HUDEP-2 (cell line): ENCODE measurements at regions not wholly inside any gene's neighbourhood (a gene's known extent, or its start where the extent isn't known, plus 50 kb on each side); places are given as distances from the start of the nearest gene placed in this dataset.
"Not testable (repeated sequence)": the region's sequence is repeated elsewhere in the genome, so short reads cannot be mapped to it uniquely, and the experiment has no call there.

ENCODE experiments used
- DNase-seq, 76 experiments: peaks; one replicate each; lab custom pipeline; 2025; ENCODE audit not compliant: unreplicated experiment in 76 of 76; lab: John Stamatoyannopoulos, UW

- no peak for DNase-seq
Observed at GRCh38 chr18:11512096-11513025, 97.0 kb upstream of the SLC35G4 start.

DNA sequence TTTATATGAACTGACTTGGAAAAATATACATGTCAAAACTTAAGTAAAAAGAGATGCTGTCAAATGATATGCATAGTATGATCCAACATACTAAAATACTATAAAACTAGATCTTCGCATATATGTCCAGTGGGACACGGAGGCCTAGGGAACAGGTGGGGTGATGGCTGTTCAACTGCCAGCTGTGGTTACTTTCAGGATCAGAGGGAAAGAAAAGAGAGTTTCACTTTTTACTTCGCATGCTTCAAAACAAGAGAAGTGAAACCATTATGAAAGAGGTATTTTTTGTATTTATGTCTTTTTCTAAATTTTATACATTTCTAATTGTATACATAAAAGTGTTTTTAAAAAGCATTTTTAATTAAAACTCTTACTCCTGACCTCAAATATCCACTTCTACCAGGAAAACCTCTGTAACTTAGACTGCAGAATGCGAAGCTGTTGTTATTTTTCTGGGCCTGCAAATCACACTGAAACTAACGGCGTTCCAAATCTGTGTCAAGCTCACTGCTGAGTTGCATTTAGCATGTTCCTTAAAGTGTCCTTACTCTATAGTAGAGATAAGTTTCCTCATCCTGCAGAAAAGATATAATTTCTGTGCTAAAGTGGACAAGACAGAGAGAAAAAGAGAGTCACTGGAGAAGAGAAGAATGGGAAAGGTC lies 97.8 kb upstream of the SLC35G4 start:
- DNase-seq = no peak

DNA sequence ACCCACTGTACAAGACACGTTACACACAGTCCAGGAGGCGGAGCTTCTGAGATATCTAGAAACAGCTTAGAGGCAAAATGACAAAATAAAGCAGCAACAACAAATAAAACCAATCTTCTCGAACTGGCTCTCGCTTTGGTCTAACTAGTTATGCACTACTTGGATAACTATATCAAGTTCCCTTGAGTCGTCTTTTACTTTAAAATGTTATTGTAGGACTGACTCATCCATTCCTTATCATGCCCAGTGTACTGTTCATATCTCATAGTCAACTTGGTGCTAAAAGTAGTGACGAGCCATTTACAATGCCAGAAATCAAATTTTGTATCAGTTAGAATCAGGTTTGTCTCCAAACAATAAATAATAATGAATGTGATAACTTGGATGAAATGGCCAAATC lies 102.5 kb upstream of the SLC35G4 start:
- no peak for DNase-seq

- DNase-seq = no peak
Observed at GRCh38 chr18:11505993-11506392, 103.4 kb upstream of the SLC35G4 start.

DNA sequence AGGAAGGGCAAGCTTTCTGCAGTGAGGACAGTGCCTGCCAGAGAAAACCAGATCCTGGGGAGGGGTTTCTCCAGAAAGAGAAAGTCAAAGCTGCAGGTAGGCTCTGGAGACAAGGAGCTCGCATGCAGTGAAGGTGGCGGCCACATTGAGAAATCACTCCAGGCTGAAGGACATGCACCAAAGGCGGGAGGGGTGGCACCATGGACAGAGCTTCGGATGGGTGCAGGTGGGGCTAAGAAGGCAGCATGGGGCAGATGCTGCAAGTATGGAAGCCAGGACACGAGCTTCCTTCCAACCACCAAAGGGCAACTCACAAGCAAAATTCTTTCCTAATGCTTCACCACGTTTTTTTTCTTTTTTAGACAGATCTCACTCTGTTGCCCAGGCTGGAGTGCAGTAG lies 104.4 kb upstream of the SLC35G4 start:
- no peak for DNase-seq

DNA sequence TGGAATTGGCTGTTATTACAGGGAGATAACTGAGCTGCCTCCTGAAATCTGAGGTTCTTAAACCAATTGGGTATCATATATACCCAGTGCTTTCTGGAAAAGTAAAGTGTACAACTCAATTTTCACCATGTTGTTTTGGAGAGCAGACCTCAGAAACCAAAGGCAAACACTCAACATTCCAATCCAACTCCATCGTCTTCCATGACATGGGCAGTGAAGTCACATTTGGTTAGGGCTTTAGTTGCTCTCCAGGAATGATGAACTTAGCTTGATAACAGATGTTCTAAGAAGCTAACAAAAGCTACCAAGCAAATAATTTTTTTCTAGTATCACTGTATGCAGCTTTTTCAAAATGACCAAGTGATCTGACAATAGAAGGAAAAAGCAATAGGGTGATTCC lies 107.0 kb upstream of the SLC35G4 start:
- no peak for DNase-seq

- DNase-seq = no peak
Observed at GRCh38 chr18:11501352-11501751, 108.0 kb upstream of the SLC35G4 start.

- DNase-seq = no peak
Observed at GRCh38 chr18:11500153-11501122, 109.0 kb upstream of the SLC35G4 start.

DNA sequence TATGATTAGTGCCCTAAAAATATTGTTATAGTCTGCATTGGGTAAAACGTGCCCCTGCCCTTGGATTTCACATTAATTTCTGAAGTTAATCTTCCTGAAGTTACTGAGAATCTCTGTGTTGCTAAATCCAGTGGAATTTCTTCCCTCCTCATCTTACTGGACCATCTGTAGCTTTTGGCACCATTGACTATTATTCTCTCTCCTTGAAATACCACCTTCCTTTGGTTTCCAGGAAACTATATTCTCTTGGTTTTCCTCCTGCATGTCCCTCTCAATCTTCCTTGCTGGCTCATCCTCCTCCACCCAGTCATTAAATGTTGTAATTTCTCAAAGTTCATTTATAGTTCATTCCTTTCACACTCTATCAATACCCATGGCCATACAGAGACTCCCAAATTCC lies 110.6 kb upstream of the SLC35G4 start:
- DNase-seq = no peak

DNA sequence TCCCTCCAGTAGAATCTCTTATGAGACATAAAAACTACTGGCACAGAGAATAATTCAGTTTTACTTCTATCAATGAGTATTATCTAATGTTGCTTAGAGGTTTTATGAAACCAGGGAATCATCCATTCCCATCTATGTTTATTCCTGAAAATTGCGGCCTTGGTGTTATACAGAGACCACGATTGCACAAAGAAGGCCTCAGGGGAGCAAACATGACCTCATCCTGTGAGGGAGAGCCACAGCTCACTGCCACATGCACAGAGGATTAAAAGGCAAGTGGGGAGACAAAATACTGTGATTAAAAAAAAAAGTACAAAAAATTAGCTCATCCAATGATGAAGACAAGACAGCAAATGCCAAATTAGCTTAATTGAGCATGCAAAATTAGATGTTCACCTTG lies 111.8 kb upstream of the SLC35G4 start:
- no peak for DNase-seq

DNA sequence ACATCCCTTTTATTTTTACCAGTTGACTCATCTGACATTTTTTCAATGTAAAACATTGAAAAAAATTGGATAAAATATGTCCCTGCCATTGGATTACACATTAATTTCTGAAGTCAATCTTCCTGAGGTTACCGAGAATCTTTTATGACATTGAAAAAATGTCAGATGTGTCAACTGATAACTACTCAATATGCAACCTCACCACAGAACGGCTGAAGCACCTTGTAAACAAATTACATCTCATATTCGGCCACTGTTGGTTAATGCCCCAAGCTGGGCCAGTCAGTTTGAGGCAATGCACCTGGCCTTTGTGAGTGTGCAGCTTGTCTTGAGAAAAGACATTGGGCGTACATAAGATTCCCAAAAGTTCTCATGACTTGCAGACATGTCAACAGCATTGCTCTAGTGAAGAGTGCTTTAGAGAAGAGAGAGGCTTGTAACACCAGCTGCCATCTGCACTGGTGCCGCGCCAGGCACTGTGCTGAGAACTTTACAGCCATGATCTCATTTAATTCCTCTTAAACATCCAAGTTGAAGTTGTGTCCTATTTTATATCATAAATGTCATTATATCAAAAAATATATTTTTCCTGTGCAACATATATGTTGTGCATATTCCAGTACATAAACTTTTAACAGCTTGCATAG lies 112.7 kb upstream of the SLC35G4 start:
- DNase-seq = no peak

DNA sequence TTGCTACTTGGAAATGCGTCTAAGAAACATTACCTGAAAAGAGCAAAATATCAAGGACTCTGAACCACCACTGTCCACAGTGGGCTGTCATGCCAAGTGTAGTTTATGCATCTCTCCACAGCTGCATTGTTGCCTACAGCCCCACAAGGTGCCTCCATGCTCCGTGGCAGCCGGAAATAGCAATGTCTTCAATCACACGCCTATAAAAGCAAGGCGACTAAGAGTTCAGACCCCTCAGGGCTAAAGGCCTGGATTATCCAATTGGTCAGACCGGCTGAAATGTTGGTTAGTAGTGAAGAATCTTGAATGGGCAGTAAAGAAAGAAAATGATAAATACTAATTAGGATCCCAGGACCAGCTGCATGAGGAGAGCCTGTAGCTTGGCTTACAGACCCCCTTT lies 114.0 kb upstream of the SLC35G4 start:
- DNase-seq = no peak

- no peak for DNase-seq
Observed at GRCh38 chr18:11494107-11494506, 115.3 kb upstream of the SLC35G4 start.

GRCh38 chr18:11489266-11489899 lies 120.0 kb upstream of the SLC35G4 start:
- no peak for DNase-seq

DNA sequence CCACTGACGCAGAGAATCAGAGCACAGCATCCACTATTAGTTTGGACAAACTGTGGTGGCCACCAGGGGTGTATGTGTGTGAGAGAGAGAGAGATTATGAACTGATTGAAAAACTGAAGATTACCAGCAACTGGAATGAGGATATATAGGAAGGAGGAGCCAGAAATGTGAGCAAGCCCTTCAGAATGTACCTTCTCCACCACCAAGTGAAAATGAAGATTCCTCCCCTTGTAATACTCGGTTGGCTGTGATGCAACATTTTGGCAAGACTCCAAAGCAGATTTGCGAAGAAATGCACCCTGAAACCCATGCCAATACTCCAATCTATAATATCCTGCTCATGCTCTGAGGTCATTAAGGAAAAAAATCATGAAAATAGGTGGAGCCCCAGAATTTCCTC lies 121.2 kb upstream of the SLC35G4 start:
- DNase-seq = no peak

GRCh38 chr18:11487390-11487789 lies 122.0 kb upstream of the SLC35G4 start:
- no peak for DNase-seq

- no peak for DNase-seq
Observed at GRCh38 chr18:11482271-11482670, 127.1 kb upstream of the SLC35G4 start.

DNA sequence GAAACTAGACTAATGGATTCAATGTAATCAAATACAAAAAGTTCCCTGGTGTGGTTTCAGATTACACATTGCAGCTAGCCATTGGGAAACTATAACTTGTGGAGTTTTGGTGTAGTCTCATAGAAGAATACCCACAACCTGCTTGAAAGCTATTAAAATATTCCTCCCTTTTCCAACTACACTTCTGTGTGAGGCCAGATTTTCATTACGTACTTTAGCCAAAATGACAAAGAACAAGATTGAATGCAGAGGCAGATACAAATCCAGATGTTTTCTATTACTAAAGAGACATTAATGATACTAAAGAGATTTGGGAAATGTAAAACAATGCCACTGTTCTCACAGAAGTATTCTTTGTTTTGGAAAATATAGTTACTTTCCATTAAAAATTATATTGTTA lies 128.7 kb upstream of the SLC35G4 start:
- DNase-seq = no peak

DNA sequence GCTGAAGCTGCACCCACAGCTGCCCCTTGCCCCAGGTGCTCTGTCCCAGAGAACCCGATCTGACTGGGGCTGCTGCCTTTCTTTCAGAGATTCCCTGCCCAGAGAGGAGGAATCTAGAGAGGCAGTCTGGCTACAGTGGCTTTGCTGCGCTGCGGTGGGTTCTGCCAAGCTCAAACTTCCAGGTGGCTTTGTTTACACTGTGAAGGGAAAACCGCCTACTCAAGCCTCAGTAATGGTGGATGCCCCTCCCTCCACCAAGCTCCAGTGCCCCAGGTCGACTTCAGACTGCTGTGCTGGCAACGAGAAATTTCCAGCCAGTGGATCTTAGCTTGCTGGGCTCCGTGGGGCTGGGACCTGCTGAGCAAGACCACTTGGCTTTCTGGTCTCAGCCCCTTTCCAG lies 130.4 kb upstream of the SLC35G4 start:
- not testable (repeated sequence) for DNase-seq

GRCh38 chr18:11470941-11471340 lies 138.5 kb upstream of the SLC35G4 start:
- no peak for DNase-seq
